ENCODE measurements at regions not wholly inside any gene's neighbourhood (a gene's known extent, or its start where the extent isn't known, plus 50 kb on each side); places are given as distances from the start of the nearest gene placed in this dataset.

GRCh38 chr7:86920154-86920553, 139.3 kb downstream of the ELAPOR2 start:
- peaks cover 5% of the 10 kb centered on the region for H3K4me1 Mint-ChIP-seq (ENCODE audit: low read depth)
- DNase-seq = no peak
- CTCF ChIA-PET = no interaction called here
- H3K9me3 Mint-ChIP-seq = no peaks in the 10 kb centered on the region
- H3K4me3 Mint-ChIP-seq = no peak overlapping the region
- H3K36me3 Mint-ChIP-seq (ENCODE audit: low read depth) = no peaks in the 10 kb centered on the region
- H3K27ac Mint-ChIP-seq = no peak overlapping the region
- intact Hi-C loops (cut with micrococcal nuclease) = no loop called here
- H3K27me3 Mint-ChIP-seq (ENCODE audit: low read depth) = no peaks in the 10 kb centered on the region

- no peak overlapping the region for H3K27ac Mint-ChIP-seq
- no peaks in the 10 kb centered on the region for H3K27me3 Mint-ChIP-seq (ENCODE audit: low read depth)
- intact Hi-C loops (cut with micrococcal nuclease) = no loop called here
- no peaks in the 10 kb centered on the region for H3K36me3 Mint-ChIP-seq (ENCODE audit: low read depth)
- CTCF ChIA-PET = interaction anchor here (0.5 to 0.7 kb wide), 4 partner anchors 9 to 419 kb away, joined by 3 to 7 read pairs (median 4); no protein-coding TSS in a partner anchor
- H3K9me3 Mint-ChIP-seq = no peaks in the 10 kb centered on the region
- DNase-seq = no peak
- H3K4me1 Mint-ChIP-seq (ENCODE audit: low read depth) = peaks cover 5% of the 10 kb centered on the region
- no peak overlapping the region for H3K4me3 Mint-ChIP-seq
Measured at GRCh38 chr7:86918245-86918644, 141.2 kb downstream of the ELAPOR2 start.

GRCh38 chr7:86916277-86916825, 143.1 kb downstream of the ELAPOR2 start:
- Mint-ChIP-seq H3K36me3 (ENCODE audit: low read depth) (no peaks in the 10 kb centered on the region), H3K4me3 (no peak overlapping the region), H3K9me3 (no peaks in the 10 kb centered on the region), H3K4me1 (ENCODE audit: low read depth) (peaks cover 5% of the 10 kb centered on the region), H3K27me3 (ENCODE audit: low read depth) (no peaks in the 10 kb centered on the region), H3K27ac (no peak overlapping the region)
- DNase-seq = no peak
- CTCF ChIA-PET = interaction anchor here (0.6 to 1.4 kb wide), 8 partner anchors 10 to 500 kb away, joined by 3 to 8 read pairs (median 4); no protein-coding TSS in a partner anchor
- intact Hi-C loops (cut with micrococcal nuclease) = no loop called here

GRCh38 chr7:86914551-86914950, 144.9 kb downstream of the ELAPOR2 start:
- no peak overlapping the region for H3K4me3 Mint-ChIP-seq
- intact Hi-C loops (cut with micrococcal nuclease) = loop anchor here (1.0 kb wide), 3 partner anchors 234 to 502 kb away; no protein-coding TSS in a partner anchor
- H3K36me3 Mint-ChIP-seq (ENCODE audit: low read depth) = no peaks in the 10 kb centered on the region
- H3K9me3 Mint-ChIP-seq = no peaks in the 10 kb centered on the region
- H3K27me3 Mint-ChIP-seq (ENCODE audit: low read depth) = no peaks in the 10 kb centered on the region
- H3K27ac Mint-ChIP-seq = no peak overlapping the region
- H3K4me1 Mint-ChIP-seq (ENCODE audit: low read depth) = peaks cover 5% of the 10 kb centered on the region
- CTCF ChIA-PET = interaction anchor here (0.7 to 1.7 kb wide), 3 partner anchors 10 to 503 kb away, joined by 3 to 8 read pairs (median 4); no protein-coding TSS in a partner anchor
- no peak for DNase-seq

Data from activated naive CD4-positive, alpha-beta T cell treated with anti-CD3 and anti-CD28 coated beads for 36 hours (primary cell).